HG03460 (cell line): ENCODE measurements at regions not wholly inside any gene's neighbourhood (a gene's known extent, or its start where the extent isn't known, plus 50 kb on each side); places are given as distances from the start of the nearest gene placed in this dataset.

Experiments used
- ATAC-seq: cut with Tn5 transposase; IDR thresholded peaks from one replicate; pipeline ENCODE4 v1.9.1; 2021; ENCODE audit not compliant: unreplicated experiment

DNA sequence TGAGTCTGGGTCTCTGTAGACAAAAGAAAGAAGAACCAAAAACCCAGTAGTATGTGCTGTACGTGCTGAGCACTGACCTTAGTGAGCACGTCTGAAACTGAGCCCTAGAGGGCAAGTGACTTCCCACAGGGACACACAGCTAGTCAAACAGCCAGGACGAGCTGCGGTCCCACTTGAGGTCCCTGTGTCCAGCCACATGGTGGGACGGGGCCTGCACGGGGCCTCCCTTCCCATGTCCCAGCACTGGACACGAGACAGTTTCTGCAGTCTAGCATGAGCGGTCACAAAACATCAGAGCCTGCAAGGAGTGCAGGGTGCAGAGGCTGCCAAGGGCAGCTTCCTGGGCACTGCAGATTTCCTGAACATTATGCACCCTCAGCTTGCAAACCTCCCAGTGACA is 121.6 kb downstream of the NCOR2 start:
- ATAC-seq = no peak

DNA sequence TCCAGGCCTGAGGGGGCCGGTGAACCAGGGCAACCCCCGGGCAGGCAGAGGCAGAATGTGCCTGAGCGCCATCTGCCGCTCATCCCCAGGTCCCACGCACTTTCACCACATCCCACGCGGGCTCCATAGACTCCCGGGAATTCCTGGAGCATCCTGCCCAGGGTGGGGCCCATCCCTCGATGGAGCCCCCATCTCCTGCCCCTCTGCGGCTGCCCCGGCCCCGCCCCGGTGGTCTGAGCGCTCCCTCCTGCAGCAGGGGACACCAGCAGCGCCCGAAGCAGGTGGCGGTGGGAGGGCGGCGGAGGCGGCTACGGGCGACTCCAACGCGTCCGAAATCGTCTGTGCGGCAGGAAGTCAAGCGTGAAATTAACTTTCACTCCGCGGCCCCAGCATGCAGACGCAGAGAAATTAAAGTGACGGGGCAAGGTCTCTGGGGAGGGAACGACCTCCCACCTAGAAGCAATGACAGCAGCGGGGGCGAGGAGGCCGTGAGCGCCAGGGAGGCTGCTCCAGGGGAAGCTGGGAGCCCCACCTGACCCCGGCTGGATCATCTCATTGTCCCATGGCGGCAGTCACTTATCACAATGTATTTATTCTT is 122.2 kb downstream of the NCOR2 start:
- ATAC-seq = no peak

DNA sequence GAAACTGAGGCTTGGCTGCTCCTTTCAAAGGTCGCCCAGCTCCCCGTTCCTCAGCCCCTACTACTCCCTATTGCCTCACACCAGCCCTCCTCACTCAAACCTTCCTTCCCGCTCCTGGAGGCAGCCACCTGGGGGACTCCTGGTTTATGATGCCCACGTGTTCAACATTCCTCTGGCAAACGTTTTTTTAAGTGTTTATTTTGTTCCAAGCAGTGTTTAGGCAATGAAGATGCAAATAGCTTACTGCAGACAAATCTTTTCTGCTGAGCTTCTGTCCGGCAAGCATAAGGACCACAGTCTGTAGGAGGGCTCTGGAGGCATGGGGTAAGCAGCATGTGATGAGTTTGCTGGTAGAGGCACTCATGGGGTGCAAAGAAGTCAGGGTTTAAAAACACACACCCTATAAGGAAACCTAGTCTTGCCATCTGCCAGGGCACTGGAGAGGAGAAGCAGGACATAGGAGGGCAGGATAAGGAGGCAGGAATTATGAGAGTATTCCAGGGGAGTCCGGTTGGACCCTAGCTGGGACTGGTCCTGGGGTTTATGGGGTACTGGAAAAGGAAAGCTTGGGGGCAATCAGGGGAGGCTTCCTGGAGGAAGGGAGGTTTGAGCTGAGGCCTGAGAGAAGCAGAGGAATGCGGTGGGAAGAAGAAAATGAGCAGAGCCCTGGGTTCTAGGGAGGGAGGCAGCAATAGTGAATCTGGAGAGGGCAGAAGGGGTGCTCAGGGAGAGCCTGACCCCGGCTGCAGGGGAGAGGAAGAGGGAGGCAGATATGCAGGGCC is 123.3 kb downstream of the NCOR2 start:
- ATAC-seq = no peak

DNA sequence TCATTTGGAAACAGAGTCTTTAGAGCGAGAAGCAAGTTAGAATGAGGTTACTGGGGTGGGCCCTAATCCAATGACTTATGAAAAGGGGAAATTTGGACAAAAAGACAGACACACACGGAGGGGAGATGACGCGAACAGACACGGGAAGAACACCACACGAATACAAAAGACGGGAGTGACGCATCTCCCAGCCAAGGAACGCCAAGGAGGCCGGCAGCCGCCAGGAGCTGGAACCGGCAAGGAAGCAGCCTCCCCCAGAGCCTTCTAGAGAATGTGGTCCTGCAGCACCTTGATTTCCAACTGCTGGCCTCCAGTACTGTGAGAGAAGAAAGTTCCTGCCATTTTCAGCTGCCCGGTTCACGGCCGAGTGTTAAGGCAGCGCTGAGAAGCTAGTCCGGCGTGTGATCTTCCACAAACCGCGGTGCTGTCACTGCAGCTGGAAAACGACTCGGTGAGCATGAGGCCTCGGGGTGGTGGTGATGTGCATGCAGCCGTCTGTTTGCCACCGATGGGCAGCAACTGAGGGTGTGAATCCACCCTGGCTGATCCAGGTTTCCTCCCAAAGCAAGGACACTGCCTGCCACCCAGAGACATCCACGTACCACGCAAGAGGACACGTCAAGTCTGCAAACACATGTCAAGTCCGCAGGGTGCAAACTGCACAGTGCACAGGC is 124.5 kb downstream of the NCOR2 start:
- no peak for ATAC-seq

DNA sequence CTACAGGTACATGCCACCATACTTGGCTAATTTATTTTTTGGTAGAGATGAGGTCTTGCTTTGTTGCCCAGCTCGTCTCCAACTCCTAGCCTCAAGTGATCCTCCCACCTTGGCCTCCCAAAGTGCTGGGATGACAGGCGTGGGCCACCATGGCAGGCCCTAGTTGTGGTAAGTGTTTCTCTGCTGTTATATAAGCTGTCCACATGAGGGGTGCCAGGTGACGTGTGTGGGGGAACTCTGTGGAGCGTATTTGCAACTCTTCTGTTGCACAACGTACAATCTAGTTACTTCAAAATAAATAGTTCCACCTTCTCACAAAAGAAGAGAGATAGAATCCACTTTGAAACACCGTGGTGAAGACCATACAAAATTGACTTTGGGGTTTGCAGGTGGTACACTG is 125.1 kb downstream of the NCOR2 start:
- no peak for ATAC-seq

DNA sequence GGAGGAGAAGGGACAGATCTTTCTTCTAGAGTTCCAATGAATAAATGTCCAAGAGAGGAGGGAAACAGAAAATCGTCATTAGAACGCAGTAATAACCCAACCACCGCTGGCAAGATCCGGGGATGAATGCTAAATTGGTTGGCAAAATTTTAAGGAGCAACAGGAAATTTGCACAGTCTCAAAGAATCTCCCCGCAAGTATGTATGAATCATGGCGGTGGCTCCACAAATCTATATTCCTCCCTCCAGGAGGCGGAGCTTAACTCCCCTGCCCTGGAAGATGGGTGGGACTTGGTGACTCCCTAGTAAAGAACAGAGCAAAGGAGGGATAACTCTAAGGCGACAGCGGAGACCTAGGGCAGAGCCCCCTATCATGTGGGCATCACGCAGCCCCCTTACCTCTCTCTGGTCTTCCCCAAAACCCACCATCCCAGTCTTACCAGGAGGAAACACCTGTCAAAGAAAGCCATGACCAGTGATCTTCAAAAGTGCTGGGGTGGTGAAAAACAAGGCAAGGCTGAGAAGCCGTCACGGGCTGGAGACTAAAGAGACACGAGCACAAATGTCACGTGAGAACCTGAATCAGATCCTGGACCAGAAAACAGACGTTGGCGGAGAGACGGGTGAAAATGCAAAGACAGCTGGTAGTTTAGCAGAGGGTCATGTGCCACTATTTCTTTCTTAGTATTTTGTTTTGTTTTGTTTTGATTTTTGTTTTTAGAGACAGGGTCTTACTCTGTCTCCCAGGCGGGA is 125.8 kb downstream of the NCOR2 start:
- no peak for ATAC-seq

DNA sequence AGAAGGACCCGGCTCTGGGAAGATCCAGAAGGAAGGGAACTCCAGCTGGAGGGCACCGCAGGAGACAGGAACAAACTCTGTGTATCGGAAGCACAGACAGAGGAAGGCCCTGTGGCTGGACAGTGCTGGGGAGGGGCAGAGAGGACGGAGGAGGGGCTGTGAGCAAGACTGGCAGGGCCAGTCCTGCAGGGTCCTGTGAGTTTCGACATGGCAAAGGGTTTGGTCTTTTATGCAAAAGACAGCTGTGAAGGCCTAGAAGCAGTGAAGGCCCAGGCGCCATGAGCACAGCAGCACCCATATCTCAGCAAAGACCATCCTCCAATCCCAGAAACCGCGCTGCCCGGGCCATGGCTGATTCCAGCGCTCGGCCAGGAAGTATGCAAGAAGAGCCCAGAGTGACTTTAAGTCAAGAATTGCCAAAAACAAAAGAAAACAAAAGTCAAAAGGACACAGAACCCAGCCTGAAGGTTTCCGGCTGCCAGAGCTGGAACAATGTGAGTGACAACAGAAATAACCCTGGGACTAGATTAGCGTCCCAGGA is 126.5 kb downstream of the NCOR2 start:
- no peak for ATAC-seq

DNA sequence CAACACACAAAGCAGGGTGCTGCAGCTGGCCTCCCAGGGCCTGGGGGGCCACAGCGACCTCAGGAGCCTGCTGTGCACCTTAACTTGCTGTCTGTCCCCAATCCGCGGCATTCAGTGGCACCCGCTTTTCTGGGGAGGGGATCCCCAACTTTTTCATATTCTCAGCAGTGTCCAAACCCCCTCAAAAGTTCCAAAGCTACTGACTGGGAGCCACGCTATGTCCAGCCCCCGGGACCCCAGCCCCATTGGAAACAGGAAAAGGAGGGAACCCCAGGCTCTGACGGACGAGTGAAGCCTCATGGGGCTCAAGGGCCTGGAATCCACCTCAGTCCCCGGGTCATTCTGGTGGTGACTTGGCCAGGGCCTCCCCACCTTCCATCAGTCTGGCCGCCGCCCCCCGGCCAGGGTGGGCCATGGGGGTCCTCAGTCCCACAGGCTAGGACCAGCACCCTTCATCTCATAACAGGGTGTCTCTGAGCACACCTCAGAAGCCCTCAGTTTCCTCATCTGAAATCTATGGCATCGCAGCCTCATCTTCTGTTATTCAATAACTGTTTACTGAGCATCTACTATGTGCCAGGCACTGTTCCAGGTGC is 127.3 kb downstream of the NCOR2 start:
- no peak for ATAC-seq

DNA sequence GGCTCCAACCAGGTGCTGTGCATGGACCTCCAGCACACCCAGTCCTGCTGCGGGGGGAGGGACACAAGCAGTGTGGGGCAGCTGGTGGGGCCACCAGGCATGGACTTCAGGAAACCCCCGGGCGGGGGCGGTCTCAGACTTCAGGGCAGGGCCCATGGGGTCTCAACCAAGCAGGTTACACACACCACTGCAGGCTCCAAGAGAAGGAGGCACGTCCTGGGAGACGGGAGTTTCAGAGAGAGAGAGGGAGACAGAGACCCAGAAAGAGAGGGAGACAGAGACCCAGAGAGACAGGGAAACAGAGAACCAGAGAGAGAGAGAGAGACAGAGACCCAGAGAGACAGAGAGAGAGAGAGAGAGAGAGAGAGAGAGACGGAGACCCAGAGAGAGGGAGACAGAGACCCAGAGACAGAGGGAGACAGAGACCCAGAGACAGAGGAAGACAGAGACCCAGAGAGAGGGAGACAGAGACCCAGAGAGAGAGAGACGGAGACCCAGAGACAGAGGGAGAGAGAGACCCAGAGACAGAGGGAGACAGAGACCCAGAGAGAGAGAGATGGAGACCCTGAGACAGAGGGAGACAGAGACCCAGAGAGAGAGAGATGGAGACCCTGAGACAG is 128.9 kb downstream of the NCOR2 start:
- ATAC-seq = no peak

DNA sequence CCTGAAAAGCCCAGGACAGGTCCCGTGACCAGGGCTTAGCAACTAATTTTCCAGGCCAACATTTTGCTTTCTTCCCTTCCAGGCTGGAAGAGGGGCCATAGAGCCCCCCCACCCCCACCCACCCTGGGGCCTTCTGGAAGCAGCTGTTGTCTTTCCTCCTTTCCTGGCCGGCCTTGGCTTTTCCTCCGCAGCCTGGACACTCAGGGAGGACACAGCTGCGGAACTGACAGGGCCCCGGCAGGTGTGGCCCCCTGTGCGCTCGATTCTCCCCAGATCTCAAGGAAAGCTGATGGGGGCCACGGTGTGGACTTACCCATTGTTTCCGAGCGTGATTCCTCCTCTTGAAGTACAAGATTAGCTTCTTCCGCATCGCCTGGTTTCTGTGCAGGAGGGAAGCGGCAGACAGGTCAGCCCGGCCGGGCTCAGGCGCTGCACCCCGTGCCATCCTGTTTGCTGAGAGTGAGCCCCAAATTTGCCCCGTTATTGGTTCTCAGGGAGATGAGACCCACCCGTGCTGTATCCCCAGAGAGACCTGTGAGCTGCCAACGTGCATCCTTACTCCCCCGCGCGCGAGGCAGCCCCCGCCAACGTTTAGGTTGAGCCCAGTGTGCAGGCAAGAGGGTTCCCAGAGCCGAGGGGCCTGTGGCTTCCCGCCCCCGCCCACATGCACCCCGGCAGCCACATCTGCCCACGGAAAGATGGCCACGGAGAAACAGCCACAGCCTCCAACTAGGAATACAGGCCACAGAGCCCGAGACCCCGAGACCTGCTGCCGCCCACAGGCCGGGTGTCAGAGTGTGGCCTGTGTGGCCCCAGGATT is 129.6 kb downstream of the NCOR2 start:
- ATAC-seq = no peak

DNA sequence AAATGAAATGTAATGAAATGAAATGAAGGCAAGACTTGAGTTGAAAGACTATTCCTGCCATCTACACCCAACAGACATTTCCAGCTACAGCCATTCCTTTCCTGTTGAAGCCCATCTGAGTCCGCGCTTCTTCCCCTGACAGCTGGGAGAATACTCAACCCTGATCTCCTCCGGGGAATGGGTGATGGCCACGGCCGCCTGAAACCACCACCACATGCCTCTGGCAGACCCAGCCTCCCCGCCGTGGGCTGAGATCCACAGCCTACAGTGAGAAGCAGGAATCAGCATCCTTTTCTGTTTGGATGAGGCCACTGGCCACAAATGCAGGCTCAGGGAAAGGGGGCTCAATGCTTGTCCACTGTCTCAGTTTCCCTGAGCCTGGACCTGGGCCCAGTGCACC is 130.3 kb downstream of the NCOR2 start:
- ATAC-seq = no peak

DNA sequence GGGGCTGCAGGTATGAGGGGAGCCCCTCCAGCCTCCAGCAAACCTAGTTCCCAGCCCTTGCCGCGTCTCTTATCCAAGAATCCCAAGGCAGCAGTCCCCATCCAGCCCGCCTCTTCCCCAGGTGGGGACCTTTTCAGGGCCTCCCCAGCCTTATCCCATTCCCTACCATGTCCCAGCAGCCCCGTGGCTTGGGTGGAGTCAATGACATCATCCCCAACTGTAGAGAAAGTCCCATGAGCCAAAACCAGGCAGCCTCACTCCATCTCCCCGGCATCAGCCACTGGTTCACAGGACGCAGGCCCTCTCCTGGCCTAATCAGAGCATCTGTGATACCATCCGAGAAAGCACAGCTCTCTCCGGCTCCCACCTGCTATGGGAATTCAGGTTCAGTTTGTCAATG is 131.0 kb downstream of the NCOR2 start:
- no peak for ATAC-seq

DNA sequence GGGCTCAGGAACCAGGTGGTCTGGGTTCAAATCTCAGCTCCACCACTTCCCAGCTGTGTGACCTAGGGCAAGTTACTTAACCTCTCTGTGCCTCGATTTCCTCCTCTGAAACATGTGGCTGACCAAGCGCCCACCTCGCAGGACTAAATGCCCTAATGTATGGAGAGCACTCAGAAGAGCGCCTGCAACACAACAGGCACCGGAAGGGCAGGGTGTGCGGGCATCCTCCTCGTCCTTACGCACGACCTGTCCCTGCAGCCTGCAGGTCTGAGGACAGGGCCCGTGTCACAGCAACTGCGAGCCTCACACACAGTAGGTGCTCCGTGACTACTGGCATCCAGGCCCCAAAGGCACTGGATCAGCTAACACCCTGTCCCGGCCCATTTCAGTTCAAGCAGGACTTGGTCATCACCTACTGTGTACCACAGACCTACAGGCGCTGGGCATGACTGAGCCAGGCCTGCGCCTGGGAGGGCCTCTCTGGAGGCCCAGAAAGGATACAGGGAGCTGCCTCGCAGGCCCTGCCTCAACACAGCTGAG is 131.5 kb downstream of the NCOR2 start:
- ATAC-seq = no peak

DNA sequence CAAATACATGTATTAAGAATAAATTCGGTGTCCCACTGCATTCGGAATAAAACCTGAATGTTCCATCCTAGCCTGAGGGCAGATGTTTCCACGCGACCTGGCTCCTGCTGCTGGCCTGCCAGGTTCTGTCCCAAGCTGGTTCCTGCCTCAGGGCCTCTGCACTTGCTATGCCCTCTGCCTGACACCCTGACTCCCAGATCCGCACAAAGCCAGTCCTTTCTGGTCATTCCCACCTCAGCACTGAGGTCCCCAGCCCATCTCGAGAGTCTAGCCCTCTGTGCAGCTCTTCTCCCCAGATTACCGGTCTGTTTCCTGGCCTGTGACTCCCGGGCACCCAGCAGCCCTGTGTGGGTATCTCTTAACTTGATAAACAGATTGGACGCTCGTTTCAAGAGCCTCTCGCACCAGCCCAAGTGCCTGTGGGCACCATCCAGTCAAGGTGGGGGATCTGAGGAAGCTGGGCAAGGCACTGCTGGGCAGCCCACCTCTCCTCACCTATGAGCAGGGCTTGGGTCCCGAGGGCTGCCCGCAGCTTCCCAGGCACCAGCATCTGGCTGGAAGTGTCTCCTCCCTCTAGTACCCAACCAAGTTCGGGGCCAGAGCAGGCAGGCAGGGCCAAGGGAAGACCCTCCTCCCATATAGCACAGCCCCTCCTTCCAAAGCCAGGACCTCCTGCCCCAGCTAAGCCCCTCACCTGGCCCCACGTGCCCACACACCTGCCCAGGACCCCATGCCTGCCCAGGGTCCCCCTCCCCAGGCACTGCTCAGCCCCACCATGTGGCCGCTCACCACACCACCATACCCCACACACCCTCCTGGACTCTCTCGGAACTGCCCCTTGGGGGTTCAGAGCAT is 132.2 kb downstream of the NCOR2 start:
- no peak for ATAC-seq

DNA sequence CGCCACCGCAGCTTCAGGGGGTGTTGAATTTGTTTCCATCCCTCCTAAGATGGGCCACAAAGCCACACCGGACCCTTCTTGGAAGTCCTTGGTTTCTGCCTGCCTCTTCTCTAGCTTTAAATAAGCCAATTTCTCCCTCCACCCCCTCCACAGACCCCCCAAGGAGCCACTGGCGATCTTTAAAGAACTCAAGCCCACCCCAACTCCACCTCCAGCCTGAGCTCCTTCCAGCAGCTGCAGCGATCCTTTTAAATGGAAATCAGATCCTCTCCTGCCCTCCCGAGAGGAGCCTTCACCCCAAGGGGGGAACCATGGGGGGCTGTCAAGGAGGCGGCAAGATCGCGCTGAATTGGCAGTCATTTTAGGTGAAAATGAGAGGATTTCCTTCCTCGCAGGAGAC is 133.1 kb downstream of the NCOR2 start:
- no peak for ATAC-seq

DNA sequence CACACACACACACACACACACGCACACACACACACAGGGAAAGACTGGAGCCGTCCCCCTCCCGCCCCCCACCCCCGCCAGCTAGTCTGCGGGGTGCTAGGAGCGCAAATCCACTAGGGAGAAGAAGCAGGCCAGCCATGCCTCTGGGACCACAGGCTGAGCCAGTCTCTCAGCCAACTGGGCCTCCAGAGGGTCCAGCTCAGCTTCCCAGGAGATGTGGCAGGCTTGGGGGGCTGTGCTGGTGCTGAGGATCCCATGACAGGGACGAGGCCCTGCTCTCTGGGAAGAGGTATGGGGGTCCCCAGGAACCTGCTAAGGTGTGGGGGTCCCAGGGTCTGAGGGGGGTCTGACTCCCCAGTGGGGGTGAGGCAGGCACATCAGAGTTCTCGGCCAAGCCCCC is 133.5 kb downstream of the NCOR2 start:
- ATAC-seq = no peak

DNA sequence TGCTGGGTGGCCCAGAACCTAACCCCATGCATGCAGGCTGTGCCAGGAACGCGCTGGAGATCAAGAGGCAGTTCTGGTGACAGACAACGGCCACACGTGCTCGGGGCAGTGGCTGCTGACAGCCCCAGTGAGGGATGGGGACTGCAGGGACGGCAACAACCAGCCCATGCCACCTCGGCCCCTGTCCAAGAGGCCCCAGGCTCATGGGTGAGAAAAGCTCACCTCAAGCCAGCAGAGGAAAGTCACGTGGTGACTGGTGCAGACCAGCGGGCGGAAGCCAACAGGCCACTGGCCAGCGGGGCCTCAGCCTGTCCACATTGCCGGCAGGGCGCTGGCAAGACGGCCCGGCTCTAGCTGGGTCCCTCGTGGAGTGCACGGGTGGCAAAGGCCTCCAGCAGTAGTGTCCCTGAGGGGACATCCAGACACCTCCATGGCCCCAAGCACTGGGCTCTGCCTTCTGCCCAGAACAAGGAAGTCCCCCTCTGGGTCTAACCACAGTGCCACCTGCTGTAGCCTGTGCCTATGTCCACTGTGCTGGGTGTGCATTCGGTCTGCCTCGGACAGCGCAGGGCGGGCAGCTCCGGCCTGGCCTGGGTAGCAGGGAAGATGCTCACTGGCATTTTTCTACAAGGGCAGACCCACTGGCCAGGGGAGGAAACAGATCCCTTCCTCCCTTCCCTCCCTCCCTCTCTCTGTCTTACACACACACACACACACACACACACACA is 134.1 kb downstream of the NCOR2 start:
- no peak for ATAC-seq

DNA sequence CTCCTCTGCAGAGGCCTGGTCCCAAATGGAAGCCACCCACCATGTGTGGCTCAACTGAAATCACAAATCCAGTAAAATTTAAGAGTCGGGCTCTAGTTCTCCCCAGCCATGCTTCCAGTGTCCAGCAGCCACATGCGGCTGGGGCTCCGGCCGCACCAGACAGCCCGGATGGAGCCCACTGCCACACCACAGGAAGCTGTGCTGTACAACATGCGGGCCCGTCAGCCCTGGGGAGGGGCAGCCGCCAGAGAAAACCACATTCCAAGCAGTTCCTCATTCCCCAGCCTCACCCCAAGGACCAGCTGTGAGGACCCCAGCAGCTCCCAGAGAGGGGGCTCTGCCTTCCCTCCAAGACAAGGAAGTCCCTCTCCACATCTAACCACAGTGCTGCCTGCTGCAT is 135.0 kb downstream of the NCOR2 start:
- ATAC-seq = no peak
